OCI-M2 (cell line): ENCODE measurements at regions not wholly inside any gene's neighbourhood (a gene's known extent, or its start where the extent isn't known, plus 50 kb on each side); places are given as distances from the start of the nearest gene placed in this dataset.

Experiments used
- DNase-seq: peaks from one replicate; lab custom pipeline; 2025; ENCODE audit not compliant: unreplicated experiment; lab: John Stamatoyannopoulos, UW

DNA sequence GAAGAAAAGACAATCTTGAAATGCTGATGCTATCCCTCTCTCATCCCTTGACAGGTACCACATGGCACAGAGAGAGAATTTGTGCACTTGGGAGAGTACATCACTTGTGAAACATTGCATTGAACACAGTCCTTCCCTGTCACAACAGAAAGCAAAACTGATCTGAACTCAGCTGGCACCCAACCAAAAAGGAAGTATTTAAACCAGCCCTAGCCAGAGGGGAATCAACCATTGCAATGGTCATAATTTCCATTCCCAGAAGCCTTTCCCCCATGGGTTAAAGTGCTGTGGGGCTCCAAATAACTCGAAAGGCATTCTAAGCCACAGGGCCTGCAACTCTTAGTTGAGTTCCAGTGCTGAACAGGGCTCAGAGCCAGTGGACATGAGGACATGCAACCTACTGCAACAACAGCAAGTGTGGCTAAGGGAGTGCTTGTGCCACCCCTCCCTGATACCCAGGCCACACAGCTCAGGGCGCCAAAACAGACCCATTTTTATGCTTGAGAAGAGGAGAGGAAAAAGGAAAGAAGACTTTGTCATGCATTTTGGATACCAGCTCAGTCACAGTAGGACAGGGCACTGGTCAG, 530.8 kb upstream of the BCHE start:
- no peak for DNase-seq

DNA sequence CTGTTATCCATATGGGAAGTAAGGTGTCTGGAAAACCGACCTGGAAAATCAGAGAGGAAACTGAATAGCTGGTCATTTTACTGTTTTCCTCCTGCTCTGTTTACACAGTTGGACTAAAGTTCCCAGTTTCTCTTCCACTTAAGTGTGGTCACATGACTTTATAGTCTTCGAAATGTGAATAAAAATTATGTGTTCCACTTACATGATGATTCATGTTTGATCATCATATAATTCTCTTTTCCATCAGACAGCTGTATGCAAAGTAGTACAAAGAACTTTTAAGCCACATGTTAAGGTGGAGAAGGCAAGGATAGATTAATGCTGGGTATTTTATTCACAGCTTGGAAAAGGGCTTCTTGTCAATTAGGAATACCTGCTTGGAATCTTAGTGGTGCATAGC, 525.5 kb upstream of the BCHE start:
- DNase-seq: no peak

- no peak for DNase-seq
Observed at GRCh38 chr3:166360720-166361119, 523.5 kb upstream of the BCHE start.

DNA sequence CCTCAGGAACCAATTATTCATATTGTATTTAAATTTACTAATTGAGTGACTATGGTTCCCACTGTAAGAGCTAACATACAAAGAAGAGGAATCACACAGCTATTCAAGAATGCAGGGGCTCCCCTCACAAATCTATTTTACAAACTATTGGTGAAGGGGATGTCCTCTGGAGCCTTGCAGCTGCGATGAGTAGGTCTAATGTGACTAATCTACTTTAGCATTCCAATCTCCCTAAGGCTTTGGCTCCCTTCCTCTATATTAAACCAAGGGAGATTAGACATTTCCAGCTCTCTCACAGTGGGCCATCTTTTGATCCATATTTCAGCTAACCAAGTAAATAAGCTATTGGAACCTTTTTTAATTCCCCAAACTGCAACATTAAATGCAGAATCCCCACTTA, 514.2 kb upstream of the BCHE start:
- DNase-seq: no peak

- DNase-seq: no peak
Observed at GRCh38 chr3:166340604-166341266, 503.5 kb upstream of the BCHE start.

- no peak for DNase-seq
Observed at GRCh38 chr3:166324401-166324800, 487.2 kb upstream of the BCHE start.

GRCh38 chr3:166322391-166322790, 485.2 kb upstream of the BCHE start:
- no peak for DNase-seq

DNA sequence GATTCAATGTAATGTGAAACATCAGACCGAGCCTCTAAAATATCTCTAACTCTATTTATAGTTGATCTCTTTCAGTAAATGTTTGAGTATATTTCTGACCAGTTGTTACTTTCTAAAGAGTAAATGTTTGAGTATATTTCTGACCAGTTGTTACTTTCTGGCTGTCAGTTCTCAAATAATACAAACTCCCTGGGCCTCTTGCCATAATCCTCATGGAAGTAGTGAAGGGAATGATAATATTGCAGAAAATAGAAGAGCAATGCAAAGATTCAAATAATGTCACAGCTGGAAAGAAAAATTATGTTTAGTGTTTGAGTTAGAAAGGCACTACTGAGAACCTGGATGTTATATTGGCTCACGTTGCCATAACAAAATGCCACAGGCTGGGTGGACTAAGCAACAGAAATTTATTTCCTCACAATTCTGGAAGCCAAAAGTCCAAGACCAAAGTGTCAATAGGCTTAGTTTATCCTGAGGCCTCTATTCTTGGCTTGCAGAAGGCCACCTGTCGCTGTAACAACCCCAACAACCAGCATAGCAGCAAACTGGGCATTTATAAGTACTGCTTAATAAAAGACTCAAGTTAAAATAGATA, 470.6 kb upstream of the BCHE start:
- DNase-seq: no peak

- DNase-seq: no peak
Observed at GRCh38 chr3:166304584-166304983, 467.4 kb upstream of the BCHE start.

GRCh38 chr3:166303681-166304080, 466.5 kb upstream of the BCHE start:
- DNase-seq: no peak

- DNase-seq: no peak
Observed at GRCh38 chr3:166302331-166302730, 465.1 kb upstream of the BCHE start.

DNA sequence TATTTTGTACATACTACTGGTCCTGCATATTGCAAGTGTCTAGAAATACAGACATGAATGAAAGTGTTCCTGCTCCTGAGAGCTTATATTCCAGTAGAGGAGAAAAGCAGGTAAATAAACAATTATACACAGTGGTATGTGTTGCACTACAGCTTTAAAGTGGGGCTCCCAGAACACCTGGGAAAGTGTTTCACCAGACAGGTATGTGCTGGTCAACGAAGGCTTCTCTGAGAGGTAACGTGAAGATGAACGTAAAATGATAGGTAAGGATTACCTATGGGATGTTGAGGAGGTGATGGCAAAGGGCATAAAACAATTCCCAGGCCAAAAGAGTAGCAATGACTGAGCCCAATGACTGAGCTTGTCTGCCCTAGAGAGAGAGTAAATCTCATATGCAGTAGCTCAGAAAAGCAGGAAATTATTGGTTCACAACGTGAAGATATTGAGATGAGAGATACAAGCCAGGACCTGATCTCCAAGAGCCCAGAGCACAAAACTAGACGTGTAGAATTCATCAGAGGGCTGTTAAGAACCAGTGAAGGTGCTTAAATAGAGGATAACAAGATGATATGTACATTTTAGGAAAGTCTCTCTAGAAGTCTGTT, 459.1 kb upstream of the BCHE start:
- DNase-seq: no peak

DNA sequence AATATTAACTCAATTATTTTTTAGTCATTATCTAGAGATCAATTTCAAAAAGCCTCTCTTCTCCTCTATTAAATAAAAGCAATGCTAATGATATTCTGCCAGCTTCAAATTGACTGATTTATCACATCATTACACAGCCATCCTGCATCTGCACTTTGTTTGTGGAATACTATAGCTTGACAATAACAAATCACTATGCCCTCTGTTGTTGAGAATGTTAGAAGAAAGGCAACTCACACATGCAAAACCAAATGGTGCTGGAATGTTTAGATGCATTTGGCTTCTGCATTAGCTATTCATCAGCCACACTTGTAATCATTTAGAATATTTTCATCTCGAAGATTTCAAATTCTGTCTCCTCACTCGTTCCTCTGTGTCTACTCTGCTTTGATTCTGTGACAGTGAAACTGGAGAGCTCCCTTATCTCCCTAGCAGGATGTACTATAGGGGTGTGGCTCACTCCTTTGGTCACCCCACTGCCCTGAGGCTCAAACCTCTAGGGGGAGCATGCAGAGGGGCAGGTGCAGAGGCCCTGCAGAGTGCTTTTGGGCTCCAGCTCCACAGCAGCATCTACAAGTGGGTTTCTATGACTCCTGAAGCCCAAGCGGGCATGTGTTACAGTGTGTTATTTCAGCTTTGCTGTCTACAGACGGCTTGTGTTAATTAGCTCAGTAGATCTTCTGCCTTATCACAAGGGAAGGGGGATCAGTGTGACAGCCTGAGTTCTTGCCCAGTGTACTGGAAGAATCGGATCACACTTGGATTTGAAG, 454.1 kb upstream of the BCHE start:
- DNase-seq: peak; percentile 20

- no peak for DNase-seq
Observed at GRCh38 chr3:166285001-166285400, 447.8 kb upstream of the BCHE start.

DNA sequence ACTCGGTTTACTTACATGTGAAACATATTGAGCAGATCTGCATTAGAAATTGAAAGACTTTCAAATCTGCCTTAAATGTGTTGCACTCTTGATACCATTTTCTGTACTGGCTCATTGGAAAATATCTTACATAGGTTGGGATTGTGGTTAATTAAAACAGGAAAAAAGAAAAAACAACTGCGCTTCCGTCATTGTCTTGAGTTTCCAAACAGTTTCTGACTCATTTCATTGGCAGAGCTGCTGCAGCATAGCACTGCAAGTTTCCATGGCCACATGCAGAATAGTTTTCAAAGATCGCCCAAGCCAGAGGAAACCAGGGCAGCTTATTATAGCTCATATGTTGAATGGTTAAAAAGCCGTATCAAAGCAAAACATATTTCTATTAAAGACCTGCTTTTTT, 446.6 kb upstream of the BCHE start:
- no peak for DNase-seq

DNA sequence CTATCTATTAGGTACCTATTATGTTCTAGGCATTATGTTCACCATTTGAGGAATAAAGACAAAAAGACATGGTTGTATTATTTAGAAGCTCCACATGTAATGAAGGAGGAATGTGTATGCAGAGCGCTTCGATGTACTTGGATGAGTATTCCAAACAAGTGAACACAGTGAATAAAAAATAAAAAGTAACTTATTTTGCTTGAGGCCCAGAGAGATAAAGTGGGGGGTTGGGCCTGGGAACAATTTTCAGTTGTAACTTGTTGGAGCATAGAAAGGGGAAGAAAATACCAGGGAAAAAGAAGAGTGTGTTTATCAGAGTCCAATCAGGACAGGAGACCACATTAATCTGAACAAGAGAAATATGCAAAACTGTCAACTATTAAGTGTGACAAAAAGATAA, 445.7 kb upstream of the BCHE start:
- no peak for DNase-seq

GRCh38 chr3:166279636-166280035, 442.4 kb upstream of the BCHE start:
- DNase-seq: no peak

- no peak for DNase-seq
Observed at GRCh38 chr3:166275024-166275390, 437.8 kb upstream of the BCHE start.

GRCh38 chr3:166274351-166275023, 437.3 kb upstream of the BCHE start:
- DNase-seq: no peak

DNA sequence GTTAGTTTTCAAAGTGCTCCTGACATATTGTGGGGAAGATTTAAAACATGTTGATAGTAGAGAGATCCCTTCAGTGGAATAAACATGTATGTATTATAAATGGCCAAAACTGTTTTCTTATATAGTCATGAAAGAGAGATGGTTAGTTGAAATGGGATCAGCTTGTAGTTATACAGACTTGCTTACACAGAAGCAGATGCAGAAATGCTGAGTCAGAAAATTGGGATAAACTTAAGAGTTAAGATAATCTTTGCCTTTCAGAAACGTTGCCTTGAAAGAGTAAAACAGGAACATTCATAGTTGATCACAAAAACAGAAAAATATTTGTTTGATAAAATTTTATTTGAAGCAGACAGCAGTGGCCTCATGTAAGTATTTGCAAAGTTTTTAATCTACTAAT, 433.2 kb upstream of the BCHE start:
- no peak for DNase-seq

GRCh38 chr3:166265153-166265552, 427.9 kb upstream of the BCHE start:
- no peak for DNase-seq
